SH-SY5Y (cell line): ENCODE measurements at regions not wholly inside any gene's neighbourhood (a gene's known extent, or its start where the extent isn't known, plus 50 kb on each side); places are given as distances from the start of the nearest gene placed in this dataset.

Experiments used
- GATA2 ChIP-seq: IDR thresholded peaks from 2 replicates; pipeline ENCODE4 v1.6.1; 2011; ENCODE audit warnings: mild to moderate bottlenecking, low read depth, low read length
- GATA3 ChIP-seq: IDR thresholded peaks from 2 replicates; pipeline ENCODE4 v1.6.1; 2011; ENCODE audit warnings: low read depth, mild to moderate bottlenecking, low read length, moderate library complexity

DNA sequence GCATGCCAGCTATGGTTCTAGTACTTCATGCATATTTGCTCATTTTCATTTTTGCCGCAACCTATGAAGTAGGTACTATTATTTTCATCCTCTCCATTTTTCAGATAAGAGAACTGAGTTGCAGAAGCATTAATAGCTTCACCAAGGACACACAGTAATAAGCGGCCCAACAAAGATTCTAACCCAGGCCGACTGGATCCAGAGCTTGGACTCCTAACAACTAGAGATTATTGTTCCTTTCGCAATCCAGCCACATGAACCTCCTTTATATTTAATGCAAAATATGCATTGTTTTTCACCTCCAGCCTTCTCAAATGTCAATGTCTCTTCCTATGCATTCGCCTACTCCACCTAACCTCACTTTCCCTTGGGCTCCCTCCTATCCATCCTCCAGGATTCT, 148.3 kb downstream of the CCDC34 start:
- TF ChIP-seq GATA2 (no peak), GATA3 (no peak)

DNA sequence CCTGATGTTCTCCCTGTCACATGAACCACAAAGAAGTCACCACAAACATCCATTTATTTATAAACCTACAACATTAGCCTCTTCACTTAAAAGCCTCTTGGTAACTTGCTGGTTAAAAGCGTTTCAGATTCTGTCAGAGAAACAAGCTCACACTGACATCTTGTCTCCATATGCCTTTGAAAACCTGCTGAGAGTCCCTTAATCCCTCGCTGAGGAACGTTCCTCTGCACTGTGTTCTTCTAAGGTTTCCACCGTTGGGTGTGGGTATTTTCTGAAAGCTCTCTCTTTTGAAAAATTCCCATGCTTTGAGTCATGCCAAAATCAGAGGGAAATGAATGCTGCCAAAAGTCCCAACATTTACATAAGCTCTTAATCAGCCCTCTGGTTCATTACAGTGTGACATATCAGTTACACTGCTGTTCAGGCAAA, 149.8 kb downstream of the CCDC34 start:
- TF ChIP-seq GATA3 (no peak), GATA2 (no peak)

DNA sequence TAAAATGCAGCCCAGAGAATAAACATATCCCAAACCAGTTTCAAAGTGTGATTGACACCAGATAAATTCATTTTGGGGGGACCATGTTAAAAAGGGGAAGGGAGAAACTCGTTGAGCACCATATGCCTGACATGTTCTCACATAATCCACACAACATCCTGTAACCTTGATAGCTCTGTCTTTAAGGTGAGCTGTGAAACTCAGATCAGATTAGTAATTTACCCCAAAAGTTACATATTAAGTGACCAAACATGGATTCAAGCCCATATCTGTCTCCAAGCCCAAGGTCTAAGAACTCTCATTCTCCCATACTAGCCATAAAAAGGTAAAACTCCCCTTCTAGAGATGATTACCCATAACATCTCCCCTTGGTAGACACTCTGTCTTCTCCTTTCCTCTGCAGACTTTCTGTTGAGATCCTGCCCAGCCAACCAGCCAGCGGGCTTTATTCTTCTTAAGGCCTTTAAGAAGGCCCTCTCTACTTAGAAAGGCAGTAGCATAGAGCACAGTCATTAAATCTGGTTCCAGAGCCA, 150.7 kb downstream of the CCDC34 start:
- TF ChIP-seq GATA2 (no peak), GATA3 (no peak)

DNA sequence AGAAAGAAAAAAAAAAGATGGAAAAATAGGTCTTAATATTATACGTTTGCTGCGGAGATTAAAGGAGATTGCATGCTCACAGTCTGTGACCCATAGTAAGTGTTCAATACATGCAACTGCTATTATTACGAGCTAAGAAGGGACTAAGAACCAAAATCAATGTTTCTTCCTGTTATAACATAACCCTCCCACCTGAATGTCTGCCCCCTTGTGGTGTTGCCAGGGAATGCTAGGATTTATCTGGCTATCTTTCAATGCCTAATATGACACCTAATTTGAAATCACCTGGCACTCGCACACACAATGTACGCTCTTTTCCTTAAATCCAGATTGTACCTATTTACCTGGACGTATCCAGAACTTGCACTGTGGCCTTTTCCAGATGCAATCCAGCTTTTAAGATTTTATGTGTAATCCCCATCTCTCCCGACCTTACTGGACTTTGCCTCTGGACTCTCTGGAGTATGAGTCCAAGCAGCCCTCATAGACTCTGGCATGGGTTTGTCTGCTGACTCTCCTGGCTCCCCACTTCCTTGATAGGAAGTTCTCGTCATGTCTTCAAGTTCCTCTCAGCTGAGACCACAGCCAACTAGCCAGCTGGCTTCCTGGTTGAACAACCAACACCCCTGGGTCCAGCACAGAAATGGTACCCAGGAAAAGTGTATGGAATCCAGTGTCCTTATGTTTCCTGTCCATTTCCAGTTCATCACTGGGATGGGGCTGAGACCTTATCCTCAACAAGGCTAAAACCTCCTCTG, 151.5 kb downstream of the CCDC34 start:
- TF ChIP-seq GATA2 (no peak), GATA3 (no peak)

DNA sequence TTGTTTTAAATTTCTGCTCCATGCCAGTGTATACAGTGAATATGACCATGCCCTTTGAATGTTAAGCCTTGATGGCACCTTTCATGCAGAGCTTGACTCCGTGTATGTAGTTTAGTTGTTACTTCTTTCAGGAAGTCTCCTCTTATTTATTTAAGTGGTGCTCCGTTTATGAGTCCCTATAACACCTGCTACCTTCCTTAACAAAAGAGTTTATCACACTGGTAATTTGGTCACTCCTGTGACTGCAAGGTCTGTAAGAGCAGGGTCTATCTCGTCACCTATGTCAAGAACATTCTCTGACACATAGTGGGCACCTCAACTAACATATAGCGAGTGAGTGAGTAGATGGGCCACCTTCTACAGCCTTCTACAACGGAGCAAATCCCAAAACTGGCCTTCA, 152.5 kb downstream of the CCDC34 start:
- TF ChIP-seq GATA2 (no peak), GATA3 (no peak)

DNA sequence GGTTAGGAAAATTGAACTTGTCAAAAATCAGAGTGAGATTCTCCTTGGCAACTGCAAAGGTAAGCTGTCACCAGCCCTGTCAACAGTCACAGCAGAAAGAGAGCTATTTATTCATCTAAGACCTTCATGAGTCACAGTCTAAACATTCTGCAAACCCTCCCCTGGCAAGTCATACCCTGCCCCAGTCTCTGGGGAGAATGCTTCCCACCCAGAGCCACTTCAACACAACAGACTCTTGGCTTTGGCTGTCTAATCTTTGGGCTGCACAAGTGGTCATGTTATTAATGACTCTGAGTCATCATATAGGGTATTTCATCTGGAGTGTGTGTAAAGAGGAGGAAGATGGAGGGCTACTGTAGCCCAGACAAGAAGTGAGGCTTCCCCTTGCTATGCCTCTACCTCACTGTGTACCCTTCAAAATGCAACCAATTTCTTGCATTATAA, 153.4 kb downstream of the CCDC34 start:
- TF ChIP-seq GATA3 (no peak), GATA2 (no peak)

DNA sequence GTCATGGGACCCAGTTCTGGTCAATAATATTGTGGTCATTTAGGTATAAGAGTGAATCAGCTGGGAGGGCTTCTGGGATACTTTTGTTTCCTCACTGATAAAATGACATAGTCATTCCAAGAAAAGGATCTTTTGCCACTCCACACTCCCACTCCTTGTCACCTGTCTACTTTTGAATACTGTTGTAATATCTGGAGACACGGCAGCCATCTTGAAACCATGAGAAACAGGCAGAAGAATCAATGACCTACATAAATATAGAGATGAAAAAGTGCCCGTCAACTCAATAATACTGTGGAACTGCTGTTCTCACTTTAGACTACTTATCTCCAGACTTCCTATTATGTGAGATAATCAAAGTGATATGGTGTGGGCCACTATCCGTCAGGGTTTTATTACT, 154.2 kb downstream of the CCDC34 start:
- TF ChIP-seq GATA2 (no peak), GATA3 (no peak)

DNA sequence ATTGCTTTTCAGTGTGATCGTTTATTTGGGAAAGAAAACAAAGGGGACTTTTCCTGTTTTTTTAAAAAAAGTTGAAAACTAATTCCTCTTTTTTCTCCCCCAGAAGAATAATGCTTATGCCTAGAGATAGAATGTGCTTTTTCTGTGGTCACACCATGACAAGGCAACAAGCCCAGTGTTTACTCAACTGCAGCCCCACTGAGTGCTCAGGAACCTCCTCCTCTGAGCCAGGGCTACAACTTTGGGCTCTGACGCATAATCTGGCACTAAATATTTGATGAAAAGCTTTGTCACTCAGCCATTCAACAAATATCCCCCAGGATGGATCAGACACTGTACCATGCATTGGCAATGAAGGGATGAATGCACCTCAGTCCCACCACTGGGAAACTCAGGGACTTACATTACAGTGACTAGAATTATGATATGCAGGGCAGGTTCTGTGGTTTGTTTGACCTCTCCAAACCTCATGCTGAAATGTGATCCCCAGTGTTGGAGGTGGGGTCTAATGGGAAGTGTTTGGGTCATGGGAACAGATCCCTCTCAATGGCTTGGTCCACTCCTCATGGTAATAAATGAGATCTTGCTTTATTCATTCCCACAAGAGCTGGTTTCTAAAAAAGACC, 155.9 kb downstream of the CCDC34 start:
- no peak for TF ChIP-seq GATA2
- no peak for TF ChIP-seq GATA3

DNA sequence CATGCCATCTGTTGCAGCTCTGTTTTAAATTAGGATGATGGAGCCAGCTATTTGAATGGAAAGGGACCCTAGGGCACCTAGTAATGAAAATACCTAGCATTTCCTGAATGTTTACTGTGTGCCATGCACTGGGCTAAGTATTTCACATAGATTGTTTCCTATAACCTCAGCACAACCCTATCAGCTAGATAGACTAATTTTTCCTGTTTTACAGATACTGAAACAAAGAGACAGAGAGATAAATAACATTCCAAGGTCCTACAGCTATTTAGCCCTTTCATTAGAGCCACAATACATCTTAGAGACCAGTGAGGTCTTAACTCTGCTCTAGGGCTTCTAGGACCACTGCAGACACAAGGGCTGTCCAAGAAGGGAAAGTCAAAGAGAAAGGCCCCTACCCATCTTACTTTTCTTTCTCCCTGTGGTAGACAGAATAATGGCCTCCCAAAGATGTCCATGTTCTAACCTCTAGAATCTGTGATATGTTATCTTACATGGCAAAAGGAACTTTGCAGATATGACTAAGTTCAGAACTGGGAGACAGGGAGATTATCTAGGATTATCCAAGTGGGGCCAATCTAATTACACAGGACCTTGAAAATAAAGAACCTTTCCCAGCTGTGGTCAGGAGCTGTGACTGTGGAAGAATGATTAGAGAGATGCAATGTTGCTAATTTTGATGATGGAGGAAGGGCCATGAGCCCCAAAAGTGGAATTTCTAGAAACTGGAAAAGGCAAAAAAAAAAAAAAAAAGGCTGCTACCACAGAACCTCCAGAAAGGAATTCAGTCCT, 157.0 kb downstream of the CCDC34 start:
- TF ChIP-seq GATA3: no peak

DNA sequence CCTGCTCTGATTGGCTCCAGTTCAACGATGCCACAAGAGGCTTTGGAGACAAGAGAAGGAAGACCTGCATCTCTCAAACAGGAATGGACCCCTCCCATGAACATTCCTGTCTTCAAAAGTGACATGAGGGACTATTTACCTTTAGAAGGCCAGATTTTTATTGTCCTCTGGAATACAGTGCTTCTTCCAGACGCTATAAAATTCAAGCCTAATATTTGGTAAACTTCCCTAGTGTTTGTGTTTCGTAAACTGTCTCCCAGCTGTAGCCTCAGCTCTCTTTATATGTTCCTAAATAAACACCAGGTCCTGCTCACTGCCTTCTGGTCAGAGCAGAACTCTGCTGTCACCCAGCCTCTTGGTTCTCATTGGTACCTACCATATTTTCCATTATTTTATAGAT, 157.8 kb downstream of the CCDC34 start:
- no peak for TF ChIP-seq GATA3
- no peak for TF ChIP-seq GATA2

DNA sequence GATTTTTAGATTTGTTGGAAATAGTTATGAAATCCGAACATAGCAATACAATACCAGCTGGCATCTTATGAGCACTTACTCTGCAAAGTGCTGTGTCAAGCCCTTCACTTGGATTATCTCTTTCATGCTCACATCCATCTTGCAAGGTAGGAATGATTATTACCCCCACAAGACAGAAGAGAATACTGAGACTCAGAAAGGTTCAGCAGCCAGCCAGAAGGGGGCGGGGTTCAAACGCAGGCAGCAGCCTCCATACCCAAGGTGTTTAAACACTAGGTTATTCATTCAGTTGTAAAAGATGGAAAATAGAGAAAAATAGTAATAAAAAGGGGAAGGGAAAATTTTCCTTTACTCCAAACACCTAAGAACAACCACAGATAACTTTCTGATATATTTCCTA, 158.5 kb downstream of the CCDC34 start:
- TF ChIP-seq GATA2 (no peak), GATA3 (no peak)

DNA sequence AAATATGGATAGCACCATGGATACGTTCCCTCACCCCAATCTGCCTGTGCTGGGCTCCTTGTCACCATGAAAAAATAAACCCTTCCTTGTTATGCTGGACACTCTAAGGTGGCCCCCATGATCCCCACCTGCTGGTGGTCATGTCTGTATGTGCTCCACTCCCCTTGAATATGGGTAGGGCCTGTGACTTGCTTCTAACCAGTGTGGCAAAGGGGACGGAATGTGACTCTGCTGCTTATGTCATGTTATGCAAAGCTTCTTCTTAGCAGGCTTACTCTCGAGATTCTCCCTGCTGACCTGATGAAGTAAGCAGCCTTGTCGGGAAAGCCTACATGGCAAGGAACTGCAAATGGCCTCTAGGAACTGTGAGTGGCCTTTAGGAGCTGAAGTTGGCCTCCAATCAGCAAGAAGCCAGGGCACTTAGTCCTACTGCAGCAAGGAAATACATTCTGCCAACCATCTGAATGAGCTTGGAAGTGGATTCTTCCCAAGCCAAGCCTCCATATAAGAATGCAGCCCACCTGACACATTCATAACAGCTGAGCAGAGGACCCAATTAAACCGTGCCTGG, 159.9 kb downstream of the CCDC34 start:
- no peak for TF ChIP-seq GATA2

DNA sequence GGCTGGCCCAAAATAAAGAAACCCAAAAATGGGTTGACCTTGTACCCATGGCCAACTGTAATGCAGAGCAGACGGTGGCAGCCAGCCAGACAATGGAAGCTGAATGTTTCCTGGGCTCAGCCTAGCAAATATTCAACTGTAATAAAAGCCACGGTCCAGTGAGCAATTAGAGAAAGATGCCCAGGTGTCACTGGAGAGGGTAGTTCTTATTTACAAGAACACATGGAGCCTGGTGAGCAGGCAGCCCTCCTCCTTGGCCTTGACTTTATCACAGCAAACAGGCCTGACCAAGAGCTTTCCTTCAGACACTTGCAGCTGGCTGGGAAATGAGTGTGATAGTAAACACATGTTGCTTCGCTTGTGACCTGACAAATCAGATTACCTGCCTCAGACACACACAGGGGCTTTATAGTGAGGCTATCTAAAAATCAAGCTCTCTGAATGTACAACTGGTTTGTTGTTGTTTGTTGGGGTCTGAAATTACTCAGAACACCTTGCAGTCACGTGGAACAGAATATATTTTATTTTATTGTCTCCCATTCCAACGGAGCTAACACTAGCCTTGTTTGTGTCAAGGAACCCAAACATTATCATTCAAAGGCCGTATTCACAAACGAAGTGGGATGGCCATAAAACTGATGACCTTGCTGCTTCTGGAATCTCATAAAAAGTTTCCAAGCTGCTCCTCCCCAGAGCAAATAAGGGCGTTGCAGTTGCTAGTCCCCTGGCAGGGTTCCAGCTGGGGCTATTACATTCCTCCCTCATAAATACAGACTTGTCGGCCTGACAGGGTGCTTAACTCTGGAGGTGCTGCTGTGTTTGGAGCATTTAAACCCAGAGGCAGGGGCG, 161.1 kb downstream of the BBOX1 start:
- TF ChIP-seq GATA2: no peak; the same call in 1 of the 2 replicates
- no peak; the same call in 1 of the 2 replicates for TF ChIP-seq GATA3

DNA sequence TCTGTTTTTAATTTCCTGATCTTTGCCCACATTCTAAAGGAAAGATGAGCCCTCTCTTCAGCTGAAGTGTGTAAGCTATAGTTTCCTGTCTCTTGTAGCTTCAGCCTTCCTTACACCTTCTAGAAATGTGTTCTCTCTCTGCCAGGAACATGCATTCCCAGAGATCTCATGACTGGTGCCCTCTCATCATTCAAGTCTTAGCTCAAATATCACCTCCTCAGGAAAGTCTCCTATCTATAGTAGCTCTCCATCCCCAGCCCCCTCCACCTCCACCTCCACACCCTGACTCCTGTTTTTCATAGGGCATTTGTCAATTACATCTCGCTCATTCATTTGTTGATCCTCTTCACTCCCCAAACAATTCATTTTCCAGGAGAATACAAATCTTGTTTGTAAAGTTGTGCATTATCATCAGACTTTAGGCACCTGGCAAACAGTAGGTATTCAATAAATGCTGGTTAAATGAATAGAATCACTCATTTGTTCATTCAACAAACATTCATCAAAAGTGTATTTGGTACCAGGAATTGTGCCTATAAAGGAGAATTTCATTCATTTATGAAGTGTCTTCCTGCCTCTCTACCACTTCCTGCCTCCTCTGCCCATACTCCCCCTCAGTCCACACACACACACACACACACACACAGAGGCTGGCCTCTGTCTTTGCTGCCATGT, 160.3 kb downstream of the BBOX1 start:
- TF ChIP-seq GATA3: no peak
- TF ChIP-seq GATA2: no peak
